Thoracic aorta (tissue), 2 donors: ENCODE measurements at regions not wholly inside any gene's neighbourhood (a gene's known extent, or its start where the extent isn't known, plus 50 kb on each side); places are given as distances from the start of the nearest gene placed in this dataset.

ENCODE experiments used
- ATAC-seq: fragments of 150-250 bp; one replicate; pipeline ENCODE4 v1.8.0; 2017; ENCODE audit warnings: low read depth; ENCODE audit not compliant: insufficient number of reproducible peaks, low FRiP score
- DNase-seq: peaks from one replicate; pipeline ENCODE4 v3.0.0-alpha.2; 2020; ENCODE audit warnings: low spot score
- H3K27ac ChIP-seq, 2 donors: fragments of 200-600 bp; sonication (generic); 1 replicate in 1 of 2; 2 replicates in 1 of 2; pipeline ENCODE4 v1.5.1; 2016; ENCODE audit warnings: mild to moderate bottlenecking in 2 of 2, moderate library complexity in 2 of 2
- H3K27me3 ChIP-seq: fragments of 200-600 bp; sonication (generic); replicated peaks from 2 replicates; pipeline ENCODE4 v1.6.0; 2016; ENCODE audit warnings: mild to moderate bottlenecking; ENCODE audit not compliant: insufficient read depth
- H3K36me3 ChIP-seq: fragments of 200-600 bp; sonication (generic); one replicate; pipeline ENCODE4 v1.5.1; 2016
- H3K4me1 ChIP-seq, 2 donors: fragments of 200-600 bp; sonication (generic); 1 replicate in 1 of 2; 2 replicates in 1 of 2; pipeline versions ENCODE4 v1.5.1 to v1.6.0; 2016; ENCODE audit warnings: low read depth in 2 of 2, mild to moderate bottlenecking in 1 of 2; ENCODE audit not compliant: control insufficient read depth in 1 of 2
- H3K4me3 ChIP-seq: fragments of 200-600 bp; sonication (generic); 2 replicates; pipeline ENCODE4 v1.5.1; 2016; ENCODE audit warnings: mild to moderate bottlenecking
- H3K9me3 ChIP-seq: fragments of 200-600 bp; sonication (generic); 2 replicates; pipeline ENCODE4 v1.5.1; 2016
- CTCF ChIP-seq: fragments of 200-600 bp; sonication (generic); IDR thresholded peaks from one replicate; pipeline ENCODE4 v1.5.1; 2019; ENCODE audit warnings: antibody characterized with exemption

- Histone ChIP-seq H3K9me3 (no peaks in the 10 kb centered on the region), H3K36me3 (no peaks in the 10 kb centered on the region), H3K4me3 (no peak overlapping the region), H3K4me1 (no peaks in the 10 kb centered on the region), H3K27me3 (no peaks in the 10 kb centered on the region), H3K27ac (no peak overlapping the region)
- no peak for TF ChIP-seq CTCF
- no peak for ATAC-seq
- DNase-seq: no peak
Measured at GRCh38 chr5:14976486-14976885, 104.9 kb upstream of the ANKH start.

- Histone ChIP-seq H3K4me1 (no peaks in the 10 kb centered on the region), H3K27me3 (no peaks in the 10 kb centered on the region), H3K4me3 (no peak overlapping the region), H3K36me3 (no peaks in the 10 kb centered on the region), H3K27ac (no peak overlapping the region), H3K9me3 (no peaks in the 10 kb centered on the region)
- TF ChIP-seq CTCF: no peak
- ATAC-seq: no peak
- DNase-seq: no peak
Measured at GRCh38 chr5:14971873-14972272, 100.3 kb upstream of the ANKH start.

GRCh38 chr5:14968796-14969195 lies 97.2 kb upstream of the ANKH start:
- TF ChIP-seq CTCF: no peak

GRCh38 chr5:14967166-14967565 lies 95.6 kb upstream of the ANKH start:
- H3K27ac ChIP-seq: no peak overlapping the region
- no peak for ATAC-seq
- TF ChIP-seq CTCF: no peak

More at GRCh38 chr5:14968796-14969195, 97.2 kb upstream of the ANKH start:
- Histone ChIP-seq H3K4me3 (no peak overlapping the region), H3K9me3 (no peaks in the 10 kb centered on the region), H3K27ac (no peak overlapping the region), H3K27me3 (no peaks in the 10 kb centered on the region), H3K4me1 (no peaks in the 10 kb centered on the region), H3K36me3 (no peaks in the 10 kb centered on the region)
- DNase-seq: no peak
- ATAC-seq: no peak

GRCh38 chr5:14965815-14966214 lies 94.2 kb upstream of the ANKH start:
- Histone ChIP-seq H3K27me3 (no peaks in the 10 kb centered on the region), H3K27ac (no peak overlapping the region), H3K9me3 (no peaks in the 10 kb centered on the region), H3K36me3 (no peaks in the 10 kb centered on the region), H3K4me3 (no peak overlapping the region), H3K4me1 (no peaks in the 10 kb centered on the region)
- DNase-seq (no peak), ATAC-seq (no peak)
- TF ChIP-seq CTCF: no peak

More at GRCh38 chr5:14967166-14967565, 95.6 kb upstream of the ANKH start:
- H3K4me3 ChIP-seq: no peak overlapping the region
- no peaks in the 10 kb centered on the region for H3K4me1 ChIP-seq
- no peaks in the 10 kb centered on the region for H3K36me3 ChIP-seq
- H3K27me3 ChIP-seq: no peaks in the 10 kb centered on the region
- DNase-seq: no peak
- no peaks in the 10 kb centered on the region for H3K9me3 ChIP-seq
